Activated T-helper 17 cell treated with anti-CD3 and anti-CD28 coated beads, Interleukin-2, amount 50 U/mL, for 72 hours (primary cell): ENCODE measurements at regions not wholly inside any gene's neighbourhood (a gene's known extent, or its start where the extent isn't known, plus 50 kb on each side); places are given as distances from the start of the nearest gene placed in this dataset.

Experiments used
- ATAC-seq: fragments of 150-1000 bp; cut with Tn5 transposase; replicated peaks from 2 replicates; pipeline ENCODE4 v1.10.0; 2021; ENCODE audit warnings: mild to moderate bottlenecking, moderate library complexity
- H3K27ac Mint-ChIP-seq: one replicate; pipeline ENCODE4 v1.8.0; 2022; ENCODE audit warnings: mixed read lengths
- H3K27me3 Mint-ChIP-seq: one replicate; pipeline ENCODE4 v1.8.0; 2022; ENCODE audit warnings: mixed read lengths
- H3K36me3 Mint-ChIP-seq: one replicate; pipeline ENCODE4 v1.8.0; 2022; ENCODE audit warnings: low read depth, mild to moderate bottlenecking, mixed read lengths
- H3K4me1 Mint-ChIP-seq: one replicate; pipeline ENCODE4 v1.8.0; 2022; ENCODE audit warnings: mixed read lengths
- H3K4me3 Mint-ChIP-seq: one replicate; pipeline ENCODE4 v1.8.0; 2022; ENCODE audit warnings: mild to moderate bottlenecking, mixed read lengths
- H3K9me3 Mint-ChIP-seq: one replicate; pipeline ENCODE4 v1.8.0; 2022; ENCODE audit warnings: mixed read lengths

DNA sequence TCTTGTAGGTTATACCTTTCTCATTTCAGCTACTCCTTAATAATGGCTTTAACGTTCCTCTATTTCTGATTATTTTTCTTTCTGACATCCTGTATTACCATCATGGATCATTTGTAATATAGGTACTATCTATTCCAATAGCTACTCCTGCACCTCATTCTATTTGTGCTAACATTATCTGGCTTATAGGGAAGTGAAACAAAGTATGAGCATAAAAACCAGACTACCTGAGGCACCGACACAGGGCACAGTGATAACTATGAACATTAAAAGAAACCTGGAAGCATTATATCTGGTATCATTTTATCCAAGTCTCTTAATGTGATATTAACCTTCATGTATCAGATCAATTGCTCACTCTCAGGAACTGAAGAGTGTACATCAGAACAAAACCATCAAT lies 407.3 kb downstream of the DMRT2 start:
- peaks cover 10% of the 10 kb centered on the region for H3K27me3 Mint-ChIP-seq
- no peak for ATAC-seq
- H3K4me1 Mint-ChIP-seq = no peaks in the 10 kb centered on the region
- no peak overlapping the region for H3K4me3 Mint-ChIP-seq
- H3K36me3 Mint-ChIP-seq = no peaks in the 10 kb centered on the region
- H3K27ac Mint-ChIP-seq = no peak overlapping the region
- no peaks in the 10 kb centered on the region for H3K9me3 Mint-ChIP-seq

DNA sequence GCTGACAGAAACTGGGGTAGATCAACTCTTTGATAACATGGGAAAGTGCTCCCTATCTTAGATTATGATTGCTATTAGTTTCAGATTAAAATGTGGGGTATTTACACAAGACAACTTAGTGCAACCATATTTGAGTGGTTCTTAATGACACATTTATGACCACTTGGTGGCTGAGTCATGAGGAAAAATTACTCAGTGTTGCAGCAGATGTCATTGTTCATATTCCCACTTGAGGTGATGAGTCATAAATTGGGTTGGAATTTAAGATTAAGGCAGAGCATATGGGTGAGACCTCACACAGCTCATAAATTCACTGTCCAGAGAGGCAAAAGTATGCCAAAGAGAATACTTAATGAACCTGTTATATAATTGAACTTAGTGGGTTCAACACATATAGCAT lies 408.3 kb downstream of the DMRT2 start:
- Mint-ChIP-seq H3K27me3 (peaks cover 10% of the 10 kb centered on the region), H3K4me1 (no peaks in the 10 kb centered on the region), H3K4me3 (no peak overlapping the region), H3K36me3 (no peaks in the 10 kb centered on the region), H3K27ac (no peak overlapping the region), H3K9me3 (no peaks in the 10 kb centered on the region)
- ATAC-seq = peak; percentile 83

DNA sequence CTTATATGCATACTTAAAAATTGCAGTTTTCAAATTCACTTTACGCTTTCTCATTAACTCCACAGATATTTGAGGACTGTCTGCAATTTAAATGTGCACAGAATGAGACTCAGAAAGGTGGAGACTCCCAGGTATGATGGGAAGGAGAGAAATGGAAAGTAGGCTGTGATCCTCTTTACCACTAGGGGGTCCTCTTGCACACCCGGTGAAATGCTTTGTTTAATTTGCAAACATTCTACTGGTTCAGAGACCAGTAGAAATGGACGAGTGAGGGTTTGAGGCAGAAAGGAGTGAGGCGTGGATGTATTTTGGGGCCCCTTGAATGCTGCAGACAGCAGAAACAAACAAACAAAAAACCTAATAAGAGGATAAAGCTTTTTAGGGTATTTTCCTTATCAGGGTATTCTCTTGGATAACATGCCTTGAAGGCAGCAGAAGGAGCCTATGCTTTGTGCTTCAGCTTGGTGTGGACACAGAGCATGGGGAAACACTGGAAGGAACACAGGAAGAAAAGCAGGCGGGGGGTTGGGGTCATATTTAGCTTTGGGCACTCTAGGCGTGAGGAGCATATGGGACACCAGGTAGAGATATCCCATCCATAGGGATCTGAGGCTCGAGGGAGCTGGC lies 410.1 kb downstream of the DMRT2 start:
- H3K9me3 Mint-ChIP-seq = no peaks in the 10 kb centered on the region
- ATAC-seq = no peak
- H3K4me1 Mint-ChIP-seq = no peaks in the 10 kb centered on the region
- H3K4me3 Mint-ChIP-seq = no peak overlapping the region
- no peak overlapping the region for H3K27ac Mint-ChIP-seq
- no peaks in the 10 kb centered on the region for H3K36me3 Mint-ChIP-seq
- H3K27me3 Mint-ChIP-seq = peaks cover 5% of the 10 kb centered on the region

DNA sequence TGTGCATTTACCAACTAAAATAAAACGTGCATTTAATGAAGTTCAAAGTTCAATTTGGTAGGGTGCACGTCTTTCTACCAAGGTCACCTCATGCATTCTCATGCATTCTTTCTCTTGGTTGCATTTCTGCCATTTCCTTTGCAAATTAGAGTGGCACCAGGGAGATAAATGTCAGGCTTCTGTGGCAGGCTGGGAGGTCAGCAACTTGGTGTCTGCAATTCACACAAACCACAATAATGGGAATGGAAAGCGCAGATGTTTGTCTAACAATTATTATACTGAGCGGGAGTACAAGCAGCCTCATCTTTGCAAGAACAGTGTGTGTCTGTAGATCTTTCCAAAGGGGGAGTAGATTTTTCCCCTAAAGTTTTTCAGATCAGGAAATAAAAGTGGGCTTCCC lies 411.7 kb downstream of the DMRT2 start:
- ATAC-seq = no peak
- H3K36me3 Mint-ChIP-seq = no peaks in the 10 kb centered on the region
- no peak overlapping the region for H3K4me3 Mint-ChIP-seq
- H3K9me3 Mint-ChIP-seq = no peaks in the 10 kb centered on the region
- peaks cover 6% of the 10 kb centered on the region for H3K27me3 Mint-ChIP-seq
- H3K4me1 Mint-ChIP-seq = no peaks in the 10 kb centered on the region
- H3K27ac Mint-ChIP-seq = no peak overlapping the region

DNA sequence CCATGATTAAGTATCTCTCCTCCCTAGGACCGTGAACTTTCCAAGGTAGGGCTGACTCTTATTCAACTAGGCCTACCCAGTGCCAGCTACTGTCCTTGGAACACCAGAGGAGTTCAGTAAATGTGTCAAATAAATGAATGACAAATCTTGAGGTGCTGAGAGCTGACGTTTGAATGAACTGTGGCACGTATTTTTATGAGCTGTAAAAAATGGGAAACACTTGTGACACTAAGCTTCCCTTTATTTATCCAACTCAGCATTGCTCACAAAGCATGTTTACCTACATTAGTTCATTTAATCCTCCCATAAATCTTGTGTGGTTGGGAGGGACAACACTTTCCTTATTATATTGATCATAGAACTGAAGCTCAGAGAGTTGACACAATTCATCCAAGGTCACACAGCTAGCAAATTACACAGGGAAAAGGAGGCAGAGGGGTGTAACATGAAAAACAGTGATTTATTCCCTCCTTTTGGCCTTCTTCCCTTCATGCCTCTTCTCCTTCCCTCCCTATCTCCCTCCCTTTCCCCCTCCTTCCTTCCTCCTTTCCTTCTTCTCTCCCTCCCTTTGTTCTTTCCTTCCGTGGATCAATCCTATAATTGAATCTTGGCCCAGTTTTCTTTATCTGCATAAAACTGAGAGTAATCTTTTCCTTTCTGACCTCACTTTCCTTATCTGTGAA lies 412.6 kb downstream of the DMRT2 start:
- Mint-ChIP-seq H3K4me3 (no peak overlapping the region), H3K27ac (no peak overlapping the region), H3K9me3 (no peaks in the 10 kb centered on the region), H3K27me3 (peaks cover 6% of the 10 kb centered on the region), H3K36me3 (no peaks in the 10 kb centered on the region), H3K4me1 (no peaks in the 10 kb centered on the region)
- ATAC-seq = no peak

DNA sequence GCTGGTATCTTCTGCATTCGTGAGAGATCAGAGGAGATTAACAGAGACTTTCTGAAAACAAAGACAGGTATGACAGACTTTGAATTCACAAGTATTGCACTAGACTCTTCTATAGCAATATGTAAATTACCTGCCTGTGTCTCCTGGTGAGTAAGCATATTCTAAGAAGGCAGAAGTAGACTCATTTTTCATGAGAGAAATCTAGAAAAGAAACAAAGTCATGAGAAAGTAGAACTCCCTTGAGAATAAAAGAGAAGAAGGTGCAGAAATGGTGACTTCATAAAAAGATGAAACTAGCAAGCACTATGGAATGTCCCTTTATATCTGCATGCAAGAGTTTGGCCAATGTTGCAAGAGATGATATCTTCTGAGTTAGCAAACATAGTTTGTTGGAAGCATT lies 419.8 kb downstream of the DMRT2 start:
- Mint-ChIP-seq H3K27me3 (peaks cover 6% of the 10 kb centered on the region), H3K4me3 (no peak overlapping the region), H3K4me1 (no peaks in the 10 kb centered on the region), H3K27ac (no peak overlapping the region), H3K36me3 (no peaks in the 10 kb centered on the region), H3K9me3 (no peaks in the 10 kb centered on the region)
- ATAC-seq = peak; percentile 90

DNA sequence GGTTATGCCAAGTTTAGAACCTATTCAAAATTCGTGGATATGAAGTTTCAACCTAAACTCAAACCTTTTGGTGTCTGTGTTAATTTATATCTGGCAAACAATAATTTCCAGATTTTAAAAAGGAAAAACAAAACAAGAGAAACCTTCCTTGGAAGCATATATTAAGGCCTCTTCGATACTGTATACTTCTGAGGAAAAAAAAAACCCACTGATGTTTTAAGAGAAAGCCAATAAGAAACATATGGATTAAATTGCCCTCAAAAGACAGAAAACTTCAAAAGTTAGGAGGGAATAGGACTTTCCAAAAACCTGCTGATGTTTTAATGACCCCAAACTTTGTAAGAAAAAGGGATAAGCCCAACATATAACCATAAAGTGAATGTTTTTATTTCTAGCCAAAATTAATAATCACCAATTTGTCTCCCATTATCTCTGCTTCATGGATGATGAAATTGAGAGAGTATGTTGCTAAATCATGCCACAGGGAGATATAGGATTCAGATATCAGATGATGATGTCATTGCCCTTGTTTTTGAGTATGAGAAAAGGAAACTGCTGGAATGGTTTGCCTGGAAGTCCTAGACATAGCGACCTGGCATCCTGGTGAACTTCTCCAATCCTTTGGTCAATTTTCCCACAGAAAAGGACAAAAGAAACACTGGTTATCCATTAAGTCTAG lies 423.9 kb downstream of the DMRT2 start:
- Mint-ChIP-seq H3K36me3 (no peaks in the 10 kb centered on the region), H3K27ac (no peak overlapping the region), H3K4me1 (no peaks in the 10 kb centered on the region), H3K27me3 (no peaks in the 10 kb centered on the region), H3K9me3 (peaks cover 6% of the 10 kb centered on the region), H3K4me3 (no peak overlapping the region)
- no peak for ATAC-seq

DNA sequence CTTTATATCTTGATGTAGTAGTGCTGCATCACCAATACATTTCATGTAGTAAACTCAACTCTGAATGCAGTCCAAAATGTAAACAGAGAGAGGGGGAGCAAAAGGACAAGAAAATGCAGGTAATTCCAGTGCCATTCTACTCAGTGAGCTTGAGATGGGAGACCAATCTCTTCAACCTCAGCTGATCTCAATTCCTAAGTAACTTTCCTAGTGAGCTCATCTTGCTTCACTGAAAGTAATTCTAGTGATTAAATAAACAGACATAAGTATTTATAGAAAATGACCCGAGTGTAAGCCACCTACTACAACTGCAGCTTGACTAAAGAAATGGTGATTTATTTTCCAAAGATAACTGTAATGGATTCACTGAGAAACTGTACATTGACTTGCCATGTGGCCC lies 424.5 kb downstream of the DMRT2 start:
- H3K27me3 Mint-ChIP-seq = no peaks in the 10 kb centered on the region
- no peak for ATAC-seq
- H3K9me3 Mint-ChIP-seq = peaks cover 6% of the 10 kb centered on the region
- H3K4me3 Mint-ChIP-seq = no peak overlapping the region
- H3K27ac Mint-ChIP-seq = no peak overlapping the region
- H3K4me1 Mint-ChIP-seq = no peaks in the 10 kb centered on the region
- H3K36me3 Mint-ChIP-seq = no peaks in the 10 kb centered on the region

DNA sequence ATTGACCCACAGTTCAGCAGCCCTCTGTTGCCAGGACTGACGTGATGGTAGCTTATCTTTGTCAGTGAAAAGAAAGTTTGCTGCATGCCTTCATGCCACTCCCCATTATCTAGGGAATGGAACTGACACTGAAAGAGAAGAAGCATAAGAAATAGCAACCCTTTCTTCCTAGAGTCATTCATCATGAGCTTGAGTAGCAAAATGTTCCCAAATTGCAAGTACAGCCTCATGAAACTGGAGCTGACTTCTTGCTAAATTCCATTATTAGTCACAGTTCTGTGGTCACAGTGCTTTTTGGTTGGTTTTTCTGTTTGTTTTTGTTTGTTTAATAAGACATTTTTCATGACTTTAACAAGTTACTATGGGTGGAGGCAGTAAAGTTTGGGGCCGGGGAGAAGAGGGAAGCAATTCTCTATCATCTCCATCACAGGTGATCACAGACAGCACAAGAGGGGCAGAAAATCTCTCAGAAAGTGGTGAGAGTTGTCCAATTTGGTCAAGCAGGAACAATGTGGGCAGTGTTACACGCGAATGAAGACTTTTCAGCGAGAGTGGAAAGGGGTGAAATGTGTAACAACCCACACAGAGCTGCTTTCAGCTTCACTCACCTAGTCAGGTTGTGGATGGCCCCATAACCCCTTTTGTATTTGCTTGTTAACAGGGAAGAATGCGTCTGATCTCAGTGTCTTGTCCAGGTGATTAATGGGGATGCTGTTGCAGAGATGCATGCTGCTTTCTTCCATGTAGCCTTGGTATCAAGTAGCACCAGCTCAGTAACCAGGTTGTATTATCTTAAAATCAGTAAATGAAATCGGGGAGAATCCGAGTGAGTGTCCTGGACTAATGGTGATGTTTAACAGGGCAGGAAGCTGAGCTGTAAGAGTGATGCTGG lies 440.4 kb downstream of the DMRT2 start:
- H3K27ac Mint-ChIP-seq = peak overlapping the region; percentile 68
- H3K36me3 Mint-ChIP-seq = no peaks in the 10 kb centered on the region
- H3K4me3 Mint-ChIP-seq = no peak overlapping the region
- H3K4me1 Mint-ChIP-seq = no peaks in the 10 kb centered on the region
- H3K27me3 Mint-ChIP-seq = no peaks in the 10 kb centered on the region
- peaks cover 3% of the 10 kb centered on the region for H3K9me3 Mint-ChIP-seq
- ATAC-seq = peak; percentile 79

DNA sequence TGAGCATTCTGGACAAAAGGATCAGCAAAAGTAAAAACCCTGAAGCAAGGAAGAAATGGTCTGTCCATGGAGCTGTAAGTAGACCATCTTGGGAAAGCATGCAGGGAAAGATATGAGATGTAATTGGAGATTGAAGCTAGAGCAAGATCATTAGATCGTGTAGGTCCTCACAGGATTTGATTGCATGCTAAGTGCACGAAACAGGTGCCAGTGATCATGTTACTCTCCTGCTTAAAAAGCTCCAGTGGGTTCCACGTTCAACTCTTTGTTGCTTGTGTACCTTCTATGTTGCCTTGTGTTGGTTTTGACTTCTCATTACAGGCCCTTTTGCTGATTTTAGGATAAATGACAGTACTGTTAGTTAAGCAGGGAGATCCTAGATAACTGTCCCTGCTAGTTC lies 442.0 kb downstream of the DMRT2 start:
- H3K4me1 Mint-ChIP-seq = no peaks in the 10 kb centered on the region
- ATAC-seq = no peak
- H3K27me3 Mint-ChIP-seq = no peaks in the 10 kb centered on the region
- peaks cover 3% of the 10 kb centered on the region for H3K9me3 Mint-ChIP-seq
- H3K27ac Mint-ChIP-seq = no peak overlapping the region
- H3K36me3 Mint-ChIP-seq = no peaks in the 10 kb centered on the region
- H3K4me3 Mint-ChIP-seq = no peak overlapping the region

DNA sequence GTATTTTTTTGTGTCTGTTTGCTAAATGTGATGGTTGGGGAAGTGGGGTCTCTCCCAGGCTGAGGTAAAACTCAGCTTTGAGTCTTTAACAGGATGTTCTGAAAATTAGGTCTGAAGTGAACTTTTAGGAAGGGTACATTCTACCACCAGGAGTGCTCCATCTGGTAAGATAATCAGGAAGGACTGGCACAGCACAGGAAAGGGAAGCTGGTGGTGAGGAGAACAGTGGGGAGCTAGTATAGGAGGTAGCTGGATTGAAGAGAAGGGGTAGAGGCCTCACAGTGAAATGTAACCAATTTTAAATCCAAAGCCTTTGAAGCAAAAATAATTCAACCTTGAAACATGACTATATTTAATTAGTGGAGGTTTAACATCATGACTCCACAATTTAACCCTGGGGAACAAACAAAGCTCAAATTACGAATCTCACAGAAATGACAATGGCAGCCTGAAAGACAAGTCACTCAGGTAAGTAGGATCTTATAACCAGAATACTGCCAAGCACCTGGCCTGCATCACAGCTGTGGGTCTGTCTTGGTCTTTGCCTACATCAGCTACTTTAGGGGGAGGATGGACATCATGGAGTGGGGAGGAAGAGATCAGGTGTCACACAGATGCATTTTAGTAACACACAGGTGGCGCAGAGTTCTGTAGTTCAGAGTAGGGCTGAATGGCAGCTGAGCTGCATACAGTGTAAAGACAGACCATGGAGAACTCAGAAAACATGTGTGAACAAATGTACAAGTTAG lies 445.3 kb downstream of the DMRT2 start:
- Mint-ChIP-seq H3K9me3 (no peaks in the 10 kb centered on the region), H3K4me3 (no peak overlapping the region), H3K4me1 (no peaks in the 10 kb centered on the region), H3K36me3 (no peaks in the 10 kb centered on the region), H3K27ac (no peak overlapping the region), H3K27me3 (no peaks in the 10 kb centered on the region)
- no peak for ATAC-seq

DNA sequence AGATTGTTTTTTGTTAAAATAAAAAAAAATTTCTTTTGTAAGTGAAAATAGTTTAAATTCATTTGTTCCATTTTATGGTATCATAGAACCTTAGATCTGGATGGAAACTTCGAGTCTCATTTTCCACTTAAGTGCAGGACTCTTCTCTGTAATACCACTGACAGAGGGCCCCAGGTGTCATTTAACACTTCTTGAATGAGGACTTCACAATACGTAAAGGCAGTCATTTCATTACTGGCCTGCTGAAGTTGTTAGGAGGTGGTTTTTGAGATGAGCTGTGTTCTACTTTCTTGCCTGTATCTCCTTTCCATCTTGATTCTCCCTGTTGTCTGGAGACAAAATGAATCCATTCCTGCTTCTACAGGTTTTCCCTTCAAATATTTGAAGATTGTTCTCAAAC lies 455.3 kb downstream of the DMRT2 start:
- ATAC-seq = peak; percentile 80
- no peak overlapping the region for H3K4me3 Mint-ChIP-seq
- H3K4me1 Mint-ChIP-seq = no peaks in the 10 kb centered on the region
- peaks cover 3% of the 10 kb centered on the region for H3K27me3 Mint-ChIP-seq
- H3K27ac Mint-ChIP-seq = no peak overlapping the region
- H3K36me3 Mint-ChIP-seq = no peaks in the 10 kb centered on the region
- no peaks in the 10 kb centered on the region for H3K9me3 Mint-ChIP-seq

DNA sequence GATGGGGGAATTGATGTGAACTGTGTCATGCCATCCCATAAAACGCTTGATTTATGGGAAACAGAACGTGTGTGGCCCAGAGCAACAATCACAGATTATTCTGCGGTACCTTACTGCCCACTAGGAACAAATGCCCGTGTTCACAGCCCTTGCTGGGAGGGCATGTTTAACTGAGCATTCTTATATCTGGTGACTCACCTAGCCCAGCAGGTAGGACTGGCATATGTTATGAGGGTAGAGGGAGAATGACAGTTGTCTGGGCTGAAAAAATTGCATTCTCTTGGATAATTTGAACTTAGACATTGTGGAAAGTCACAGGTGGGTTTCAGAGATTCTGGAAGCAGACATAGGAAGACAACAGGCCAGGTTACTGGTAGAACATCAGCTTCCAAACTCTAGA lies 460.6 kb downstream of the DMRT2 start:
- H3K9me3 Mint-ChIP-seq = no peaks in the 10 kb centered on the region
- no peak for ATAC-seq
- H3K27ac Mint-ChIP-seq = no peak overlapping the region
- H3K4me3 Mint-ChIP-seq = no peak overlapping the region
- peaks cover 5% of the 10 kb centered on the region for H3K27me3 Mint-ChIP-seq
- no peaks in the 10 kb centered on the region for H3K4me1 Mint-ChIP-seq
- H3K36me3 Mint-ChIP-seq = no peaks in the 10 kb centered on the region

DNA sequence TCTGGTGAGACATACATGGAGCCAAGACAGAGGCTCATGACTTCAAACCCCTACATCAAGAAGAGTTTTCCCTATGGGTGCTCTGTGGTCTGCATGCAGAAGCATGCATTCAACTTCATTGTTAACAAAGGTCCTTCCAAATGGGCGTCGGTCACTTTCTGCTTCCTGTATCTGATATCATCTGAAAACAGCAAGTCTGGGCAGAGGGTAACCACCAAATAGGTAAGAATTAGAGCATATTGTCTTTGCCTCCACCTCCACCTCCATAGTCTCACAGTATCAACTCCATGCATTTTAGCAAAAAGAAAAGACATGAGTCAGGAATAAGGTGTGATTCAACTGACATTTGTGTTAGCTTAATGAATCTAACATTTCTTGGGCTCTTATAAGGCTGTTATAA lies 462.9 kb downstream of the DMRT2 start:
- no peak for ATAC-seq
- H3K27ac Mint-ChIP-seq = no peak overlapping the region

More for the DNA sequence above, 462.9 kb downstream of the DMRT2 start:
- Mint-ChIP-seq H3K9me3 (no peaks in the 10 kb centered on the region), H3K36me3 (no peaks in the 10 kb centered on the region), H3K4me3 (no peak overlapping the region), H3K27me3 (peaks cover 5% of the 10 kb centered on the region), H3K4me1 (no peaks in the 10 kb centered on the region)
